Gastrocnemius medialis (tissue), 4 donors: ENCODE measurements at regions not wholly inside any gene's neighbourhood (a gene's known extent, or its start where the extent isn't known, plus 50 kb on each side); places are given as distances from the start of the nearest gene placed in this dataset.

Experiments used
- POLR2A ChIP-seq, 2 donors: fragments of 450-650 bp; IDR thresholded peaks; one replicate each; pipeline ENCODE4 v1.6.1; 2017; ENCODE audit warnings: antibody characterized with exemption in 2 of 2, mild to moderate bottlenecking in 2 of 2, moderate library complexity in 2 of 2
- TF ChIP-seq, protein P1 (sequence below), 5 experiments: fragments of 450-650 bp in 3 of 5; fragments of 200-600 bp in 2 of 5; sonication (generic) in 2 of 5; IDR thresholded peaks in 4 of 5; conservative IDR thresholded peaks in 1 of 5; 1 replicate in 4 of 5; 2 replicates in 1 of 5; pipeline ENCODE4 v1.5.1; 2016 to 2019; ENCODE audit warnings: antibody characterized with exemption in 5 of 5, mild to moderate bottlenecking in 3 of 5, moderate library complexity in 3 of 5

DNA sequence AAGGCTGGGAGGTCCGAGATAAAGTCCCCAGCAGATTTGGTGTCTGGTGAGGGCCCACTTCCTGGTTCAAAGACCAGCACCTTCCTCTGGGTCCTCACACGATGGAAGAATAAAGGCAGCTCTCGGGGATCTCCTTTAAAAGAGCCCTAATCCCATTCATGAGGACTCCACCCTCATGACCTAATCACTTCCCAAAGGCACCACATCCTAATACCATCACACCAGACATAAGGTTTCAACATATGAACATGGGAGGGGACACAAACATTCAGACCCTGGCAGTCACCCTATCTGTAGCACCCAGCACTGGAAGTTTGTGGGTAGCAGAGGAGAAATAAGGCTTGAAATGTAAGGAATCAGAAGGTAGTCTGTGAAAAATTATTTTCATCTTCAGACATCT lies 112.9 kb upstream of the NOCT start:
- TF ChIP-seq, protein P1, sequence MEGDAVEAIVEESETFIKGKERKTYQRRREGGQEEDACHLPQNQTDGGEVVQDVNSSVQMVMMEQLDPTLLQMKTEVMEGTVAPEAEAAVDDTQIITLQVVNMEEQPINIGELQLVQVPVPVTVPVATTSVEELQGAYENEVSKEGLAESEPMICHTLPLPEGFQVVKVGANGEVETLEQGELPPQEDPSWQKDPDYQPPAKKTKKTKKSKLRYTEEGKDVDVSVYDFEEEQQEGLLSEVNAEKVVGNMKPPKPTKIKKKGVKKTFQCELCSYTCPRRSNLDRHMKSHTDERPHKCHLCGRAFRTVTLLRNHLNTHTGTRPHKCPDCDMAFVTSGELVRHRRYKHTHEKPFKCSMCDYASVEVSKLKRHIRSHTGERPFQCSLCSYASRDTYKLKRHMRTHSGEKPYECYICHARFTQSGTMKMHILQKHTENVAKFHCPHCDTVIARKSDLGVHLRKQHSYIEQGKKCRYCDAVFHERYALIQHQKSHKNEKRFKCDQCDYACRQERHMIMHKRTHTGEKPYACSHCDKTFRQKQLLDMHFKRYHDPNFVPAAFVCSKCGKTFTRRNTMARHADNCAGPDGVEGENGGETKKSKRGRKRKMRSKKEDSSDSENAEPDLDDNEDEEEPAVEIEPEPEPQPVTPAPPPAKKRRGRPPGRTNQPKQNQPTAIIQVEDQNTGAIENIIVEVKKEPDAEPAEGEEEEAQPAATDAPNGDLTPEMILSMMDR (IDR thresholded peaks at IDR 0.05 in 4 of 5, conservative IDR thresholded peaks at IDR 0.05 in 1 of 5), result no peak
- TF ChIP-seq POLR2A (IDR thresholded peaks at IDR 0.05), result no peak
